ENCODE measurements at regions not wholly inside any gene's neighbourhood (a gene's known extent, or its start where the extent isn't known, plus 50 kb on each side); places are given as distances from the start of the nearest gene placed in this dataset.

GRCh38 chr6:87806635-87807034 lies 104.6 kb upstream of the AKIRIN2 start:
- no peak for TF ChIP-seq POLR2A (IDR thresholded peaks at IDR 0.05)
- TF ChIP-seq CTCF (IDR thresholded peaks at IDR 0.05), result no peak
